ENCODE measurements at regions not wholly inside any gene's neighbourhood (a gene's known extent, or its start where the extent isn't known, plus 50 kb on each side); places are given as distances from the start of the nearest gene placed in this dataset.
"Not testable (repeated sequence)": the region's sequence is repeated elsewhere in the genome, so short reads cannot be mapped to it uniquely, and the experiment has no call there.

DNA sequence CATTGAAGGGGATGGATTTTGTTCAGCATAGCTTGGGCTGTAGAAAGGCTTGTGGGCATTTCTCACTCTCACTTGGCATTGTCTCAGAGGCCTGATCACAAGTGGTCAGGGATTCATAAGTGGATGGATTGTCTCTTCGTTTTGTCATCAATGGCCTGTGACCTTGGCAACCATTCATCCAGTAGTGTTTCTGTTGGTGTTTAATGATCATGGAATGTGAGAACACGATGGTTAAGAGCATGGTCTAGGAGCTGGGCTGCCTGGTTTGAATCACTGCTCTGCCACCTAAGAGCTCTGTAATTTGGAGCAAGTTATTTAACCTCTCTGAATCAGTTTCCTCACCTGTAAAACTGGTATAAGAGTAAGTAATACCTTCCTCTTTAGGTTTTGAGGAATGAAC, 430.1 kb upstream of the MEF2C start:
- TF ChIP-seq POLR2A (IDR thresholded peaks at IDR 0.05) (no peak), CTCF (IDR thresholded peaks at IDR 0.05) (no peak)
- Histone ChIP-seq H3K27ac (no peak overlapping the region), H3K9me3 (no peaks in the 10 kb centered on the region), H3K27me3 (no peaks in the 10 kb centered on the region), H3K4me1 (peaks cover 0 to 11% (median 0%) of the 10 kb centered on the region in 4 donors), H3K4me3 (no peak overlapping the region), H3K36me3 (no peaks in the 10 kb centered on the region)
- WGBS (ENCODE audit: insufficient coverage, low coverage, low lambda C conversion rate, missing lambda C conversion rate) = 65% methylated on average over 2 of the region's 2 CpGs
- DNase-seq (no peak), ATAC-seq (no peak)
- intact Hi-C loops (cut with DNase I) = no loop called here

- 85% methylated on average over 1 of the region's 1 CpG for WGBS (ENCODE audit: insufficient coverage, low coverage, low lambda C conversion rate, missing lambda C conversion rate)
- no peak overlapping the region for H3K4me3 ChIP-seq
- no peak for DNase-seq
Observed at GRCh38 chr5:89309268-89309667, 426.3 kb upstream of the MEF2C start.

DNA sequence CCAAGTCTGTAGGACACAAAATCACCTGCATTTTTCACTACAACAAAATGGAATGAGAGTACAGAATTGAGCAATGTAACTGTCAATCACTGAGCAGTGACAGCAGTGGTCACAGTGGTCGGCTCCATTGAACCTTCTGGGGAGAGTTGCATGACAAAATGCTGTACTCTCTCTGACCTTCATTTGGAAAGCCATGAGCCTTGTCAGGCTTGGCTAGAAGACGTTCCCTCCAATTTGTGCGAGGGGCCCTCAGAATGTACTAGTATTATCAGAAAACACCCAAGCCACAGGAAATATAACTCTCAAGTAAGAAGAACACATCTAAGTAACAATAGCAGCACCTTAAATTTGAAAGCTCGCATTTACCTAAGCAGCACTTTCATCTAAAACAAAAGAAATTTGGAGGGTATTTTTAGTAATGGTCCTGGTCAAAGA, 425.6 kb upstream of the MEF2C start:
- Histone ChIP-seq H3K9me3 (no peaks in the 10 kb centered on the region), H3K36me3 (no peaks in the 10 kb centered on the region), H3K4me3 (no peak overlapping the region), H3K27me3 (no peaks in the 10 kb centered on the region), H3K27ac (no peak overlapping the region), H3K4me1 (no peaks in the 10 kb centered on the region)
- intact Hi-C loops (cut with DNase I) = no loop called here
- TF ChIP-seq CTCF (IDR thresholded peaks at IDR 0.05) = no peak
- ATAC-seq (no peak), DNase-seq (no peak)
- WGBS (ENCODE audit: insufficient coverage, low coverage, low lambda C conversion rate, missing lambda C conversion rate) = 53% methylated on average over 4 of the region's 4 CpGs

More at GRCh38 chr5:89309268-89309667, 426.3 kb upstream of the MEF2C start:
- TF ChIP-seq CTCF (IDR thresholded peaks at IDR 0.05) (no peak), POLR2A (IDR thresholded peaks at IDR 0.05) (no peak)
- intact Hi-C loops (cut with DNase I) = no loop called here
- no peak overlapping the region for H3K27ac ChIP-seq
- H3K27me3 ChIP-seq = no peaks in the 10 kb centered on the region
- no peaks in the 10 kb centered on the region for H3K36me3 ChIP-seq
- H3K4me1 ChIP-seq = no peaks in the 10 kb centered on the region
- ATAC-seq = no peak
- no peaks in the 10 kb centered on the region for H3K9me3 ChIP-seq

DNA sequence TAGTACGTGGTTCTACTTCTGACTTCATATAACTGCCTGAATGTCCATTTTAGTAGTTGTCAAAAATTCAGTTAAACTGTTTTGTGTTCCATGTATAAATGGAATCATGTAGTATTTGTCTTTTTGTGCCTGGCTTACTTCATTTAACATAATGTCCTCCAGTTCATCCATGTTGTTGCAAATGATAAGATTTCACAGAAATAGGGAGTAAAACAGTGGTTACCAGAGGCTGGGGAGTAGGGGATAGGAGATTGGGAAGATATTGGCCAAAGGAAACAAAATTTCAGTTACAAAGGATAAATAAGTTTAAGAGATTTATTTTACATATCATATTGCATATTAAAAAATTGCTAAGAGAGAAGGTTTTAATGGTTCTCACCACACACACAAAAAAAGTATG, 425.0 kb upstream of the MEF2C start:
- TF ChIP-seq CTCF (IDR thresholded peaks at IDR 0.05) = no peak
- no peak for TF ChIP-seq POLR2A (IDR thresholded peaks at IDR 0.05)
- Histone ChIP-seq H3K27me3 (no peaks in the 10 kb centered on the region), H3K27ac (no peak overlapping the region), H3K4me1 (no peaks in the 10 kb centered on the region), H3K36me3 (no peaks in the 10 kb centered on the region), H3K9me3 (no peaks in the 10 kb centered on the region), H3K4me3 (no peak overlapping the region)
- intact Hi-C loops (cut with DNase I) = no loop called here
- ATAC-seq (no peak), DNase-seq (no peak)
- WGBS (ENCODE audit: insufficient coverage, low coverage, low lambda C conversion rate, missing lambda C conversion rate) = 52% methylated on average over 1 of the region's 1 CpG

- WGBS (ENCODE audit: insufficient coverage, low coverage, low lambda C conversion rate, missing lambda C conversion rate) = 96% methylated on average over 2 of the region's 2 CpGs
- intact Hi-C loops (cut with DNase I); H3K4me1 ChIP-seq; H3K9me3 ChIP-seq; H3K27me3 ChIP-seq; ATAC-seq; H3K36me3 ChIP-seq; DNase-seq; H3K27ac ChIP-seq; H3K4me3 ChIP-seq: not testable (repeated sequence)
Observed at GRCh38 chr5:89307141-89307540, 424.2 kb upstream of the MEF2C start.
